ENCODE measurements at regions not wholly inside any gene's neighbourhood (a gene's known extent, or its start where the extent isn't known, plus 50 kb on each side); places are given as distances from the start of the nearest gene placed in this dataset.

DNA sequence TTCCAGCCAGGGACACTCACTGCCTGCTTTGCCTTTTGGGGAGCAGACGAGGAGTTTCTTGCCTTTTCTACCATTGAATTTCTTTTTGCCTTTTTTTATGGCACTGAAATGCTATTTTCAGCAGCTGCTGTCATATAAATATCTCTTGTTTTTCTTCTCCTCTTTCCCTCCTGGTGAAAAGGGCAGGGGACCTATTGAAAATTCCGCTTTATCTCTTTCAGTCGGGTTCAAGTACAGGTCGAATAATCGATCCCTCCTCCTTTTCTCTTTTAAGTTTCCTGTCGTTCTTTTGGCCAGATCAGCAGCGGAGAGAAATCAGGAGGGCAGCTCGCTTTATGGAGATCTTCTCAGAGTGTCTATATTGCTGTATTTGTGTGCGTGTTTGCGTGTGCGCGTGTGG, 67.4 kb upstream of the CASZ1 start:
- Histone ChIP-seq H3K9ac (ENCODE audit: low read length) (no peak overlapping the region), H3K27me3 (ENCODE audit: insufficient read depth, low read depth, low read length) (no peaks in the 10 kb centered on the region), H3F3A (ENCODE audit: insufficient read depth, low read length, poor library complexity, severe bottlenecking) (no peaks in the 10 kb centered on the region), H3K4me2 (ENCODE audit: low read length) (no peak overlapping the region), H4K20me1 (ENCODE audit: insufficient read depth) (no peaks in the 10 kb centered on the region), H3K4me3 (ENCODE audit: low read length) (no peak overlapping the region), H3K9me2 (ENCODE audit: insufficient read depth, low read length) (no peaks in the 10 kb centered on the region), H2AFZ (ENCODE audit: low read depth, low read length) (no peak overlapping the region), H3K79me2 (replicated peaks; ENCODE audit: insufficient read depth, low read length) (no peaks in the 10 kb centered on the region), H3K27ac (ENCODE audit: low read length) (no peak overlapping the region), H3K9me3 (ENCODE audit: low read length) (no peaks in the 10 kb centered on the region), H3K36me3 (ENCODE audit: insufficient read depth, low read length) (no peaks in the 10 kb centered on the region)
- TF ChIP-seq EP300 (conservative IDR thresholded peaks at IDR 0.05; ENCODE audit: poor library complexity, severe bottlenecking) (no peak), POLR2AphosphoS5 (IDR thresholded peaks at IDR 0.05) (no peak), MXI1 (conservative IDR thresholded peaks at IDR 0.05; ENCODE audit: poor library complexity, severe bottlenecking) (no peak), RAD21 (conservative IDR thresholded peaks at IDR 0.05) (no peak), SMC3 (conservative IDR thresholded peaks at IDR 0.05; ENCODE audit: poor library complexity) (no peak), TAF1 (IDR thresholded peaks at IDR 0.05; ENCODE audit: low read depth) (no peak), EZH2 (IDR thresholded peaks at IDR 0.05; ENCODE audit: borderline replicate concordance, insufficient read depth, low read length, poor library complexity, severe bottlenecking) (no peak)
- TF ChIP-seq, protein P1, sequence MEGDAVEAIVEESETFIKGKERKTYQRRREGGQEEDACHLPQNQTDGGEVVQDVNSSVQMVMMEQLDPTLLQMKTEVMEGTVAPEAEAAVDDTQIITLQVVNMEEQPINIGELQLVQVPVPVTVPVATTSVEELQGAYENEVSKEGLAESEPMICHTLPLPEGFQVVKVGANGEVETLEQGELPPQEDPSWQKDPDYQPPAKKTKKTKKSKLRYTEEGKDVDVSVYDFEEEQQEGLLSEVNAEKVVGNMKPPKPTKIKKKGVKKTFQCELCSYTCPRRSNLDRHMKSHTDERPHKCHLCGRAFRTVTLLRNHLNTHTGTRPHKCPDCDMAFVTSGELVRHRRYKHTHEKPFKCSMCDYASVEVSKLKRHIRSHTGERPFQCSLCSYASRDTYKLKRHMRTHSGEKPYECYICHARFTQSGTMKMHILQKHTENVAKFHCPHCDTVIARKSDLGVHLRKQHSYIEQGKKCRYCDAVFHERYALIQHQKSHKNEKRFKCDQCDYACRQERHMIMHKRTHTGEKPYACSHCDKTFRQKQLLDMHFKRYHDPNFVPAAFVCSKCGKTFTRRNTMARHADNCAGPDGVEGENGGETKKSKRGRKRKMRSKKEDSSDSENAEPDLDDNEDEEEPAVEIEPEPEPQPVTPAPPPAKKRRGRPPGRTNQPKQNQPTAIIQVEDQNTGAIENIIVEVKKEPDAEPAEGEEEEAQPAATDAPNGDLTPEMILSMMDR (IDR thresholded peaks at IDR 0.05; ENCODE audit: poor library complexity, severe bottlenecking) = no peak
- TF ChIP-seq, protein P2, sequence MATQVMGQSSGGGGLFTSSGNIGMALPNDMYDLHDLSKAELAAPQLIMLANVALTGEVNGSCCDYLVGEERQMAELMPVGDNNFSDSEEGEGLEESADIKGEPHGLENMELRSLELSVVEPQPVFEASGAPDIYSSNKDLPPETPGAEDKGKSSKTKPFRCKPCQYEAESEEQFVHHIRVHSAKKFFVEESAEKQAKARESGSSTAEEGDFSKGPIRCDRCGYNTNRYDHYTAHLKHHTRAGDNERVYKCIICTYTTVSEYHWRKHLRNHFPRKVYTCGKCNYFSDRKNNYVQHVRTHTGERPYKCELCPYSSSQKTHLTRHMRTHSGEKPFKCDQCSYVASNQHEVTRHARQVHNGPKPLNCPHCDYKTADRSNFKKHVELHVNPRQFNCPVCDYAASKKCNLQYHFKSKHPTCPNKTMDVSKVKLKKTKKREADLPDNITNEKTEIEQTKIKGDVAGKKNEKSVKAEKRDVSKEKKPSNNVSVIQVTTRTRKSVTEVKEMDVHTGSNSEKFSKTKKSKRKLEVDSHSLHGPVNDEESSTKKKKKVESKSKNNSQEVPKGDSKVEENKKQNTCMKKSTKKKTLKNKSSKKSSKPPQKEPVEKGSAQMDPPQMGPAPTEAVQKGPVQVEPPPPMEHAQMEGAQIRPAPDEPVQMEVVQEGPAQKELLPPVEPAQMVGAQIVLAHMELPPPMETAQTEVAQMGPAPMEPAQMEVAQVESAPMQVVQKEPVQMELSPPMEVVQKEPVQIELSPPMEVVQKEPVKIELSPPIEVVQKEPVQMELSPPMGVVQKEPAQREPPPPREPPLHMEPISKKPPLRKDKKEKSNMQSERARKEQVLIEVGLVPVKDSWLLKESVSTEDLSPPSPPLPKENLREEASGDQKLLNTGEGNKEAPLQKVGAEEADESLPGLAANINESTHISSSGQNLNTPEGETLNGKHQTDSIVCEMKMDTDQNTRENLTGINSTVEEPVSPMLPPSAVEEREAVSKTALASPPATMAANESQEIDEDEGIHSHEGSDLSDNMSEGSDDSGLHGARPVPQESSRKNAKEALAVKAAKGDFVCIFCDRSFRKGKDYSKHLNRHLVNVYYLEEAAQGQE (IDR thresholded peaks at IDR 0.05; ENCODE audit: borderline replicate concordance) = no peak

DNA sequence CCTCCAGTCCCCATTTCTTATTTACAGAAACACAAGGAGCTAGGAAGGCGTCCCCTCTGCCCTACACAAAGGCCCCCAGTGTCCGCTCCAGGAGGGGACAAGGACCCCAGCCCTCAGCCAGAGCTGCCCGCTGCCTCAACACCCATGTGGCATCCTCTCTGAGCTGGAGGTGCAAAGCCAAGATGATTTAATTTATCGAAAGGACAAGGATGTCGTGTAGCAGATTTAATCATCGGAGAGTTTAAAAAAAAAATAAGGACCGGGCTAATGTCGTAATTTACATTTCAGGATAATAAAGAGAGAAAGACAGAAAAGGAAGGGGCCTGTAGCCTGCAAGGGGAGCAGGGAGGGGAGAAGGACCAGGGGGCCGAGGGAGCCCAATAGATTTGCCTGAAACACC, 68.3 kb upstream of the CASZ1 start:
- TF ChIP-seq, protein P2 (IDR thresholded peaks at IDR 0.05; ENCODE audit: borderline replicate concordance) = no peak
- TF ChIP-seq EZH2 (IDR thresholded peaks at IDR 0.05; ENCODE audit: borderline replicate concordance, insufficient read depth, low read length, poor library complexity, severe bottlenecking) (no peak), MXI1 (conservative IDR thresholded peaks at IDR 0.05; ENCODE audit: poor library complexity, severe bottlenecking) (no peak), EP300 (conservative IDR thresholded peaks at IDR 0.05; ENCODE audit: poor library complexity, severe bottlenecking) (no peak), TAF1 (IDR thresholded peaks at IDR 0.05; ENCODE audit: low read depth) (no peak), RAD21 (conservative IDR thresholded peaks at IDR 0.05) (no peak), POLR2AphosphoS5 (IDR thresholded peaks at IDR 0.05) (no peak), SMC3 (conservative IDR thresholded peaks at IDR 0.05; ENCODE audit: poor library complexity) (no peak)
- TF ChIP-seq, protein P1 (IDR thresholded peaks at IDR 0.05; ENCODE audit: poor library complexity, severe bottlenecking) = no peak
- H4K20me1 ChIP-seq (ENCODE audit: insufficient read depth) = no peaks in the 10 kb centered on the region
- H3K9me3 ChIP-seq (ENCODE audit: low read length) = no peaks in the 10 kb centered on the region
- H3K4me3 ChIP-seq (ENCODE audit: low read length) = no peak overlapping the region
- no peak overlapping the region for H3K27ac ChIP-seq (ENCODE audit: low read length)
- H2AFZ ChIP-seq (ENCODE audit: low read depth, low read length) = no peak overlapping the region
- H3F3A ChIP-seq (ENCODE audit: insufficient read depth, low read length, poor library complexity, severe bottlenecking) = no peaks in the 10 kb centered on the region
- no peaks in the 10 kb centered on the region for H3K79me2 ChIP-seq (replicated peaks; ENCODE audit: insufficient read depth, low read length)
- H3K27me3 ChIP-seq (ENCODE audit: insufficient read depth, low read depth, low read length) = no peaks in the 10 kb centered on the region
- no peak overlapping the region for H3K9ac ChIP-seq (ENCODE audit: low read length)
- no peaks in the 10 kb centered on the region for H3K9me2 ChIP-seq (ENCODE audit: insufficient read depth, low read length)
- no peak overlapping the region for H3K4me2 ChIP-seq (ENCODE audit: low read length)
- H3K36me3 ChIP-seq (ENCODE audit: insufficient read depth, low read length) = no peaks in the 10 kb centered on the region
